ENCODE measurements at regions not wholly inside any gene's neighbourhood (a gene's known extent, or its start where the extent isn't known, plus 50 kb on each side); places are given as distances from the start of the nearest gene placed in this dataset.

DNA sequence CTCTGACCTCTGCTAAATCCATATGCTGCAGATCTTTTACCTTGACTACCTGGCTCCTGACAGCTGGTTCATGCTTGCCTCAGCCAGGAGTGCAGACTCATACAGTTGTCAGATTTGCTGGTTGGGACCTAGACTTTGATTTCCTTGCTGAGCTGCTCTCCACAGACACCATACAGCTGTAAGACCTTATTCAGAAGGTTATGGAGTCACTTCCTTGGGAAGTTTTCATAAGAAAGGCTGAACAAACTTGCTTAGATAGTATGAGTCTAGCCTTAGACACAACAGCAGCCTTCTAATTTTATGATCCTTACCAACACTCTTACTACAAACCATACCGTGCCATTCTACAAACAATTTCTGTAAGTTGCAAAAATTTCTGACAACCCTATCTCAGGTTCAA lies 102.9 kb downstream of the EDN1 start:
- Mint-ChIP-seq H3K36me3 (no peaks in the 10 kb centered on the region), H3K4me3 (no peak overlapping the region), H3K4me1 (no peaks in the 10 kb centered on the region), H3K9me3 (peaks cover 0 to 5% (median 0%) of the 10 kb centered on the region in 6 donors), H3K27ac (no peak overlapping the region), H3K27me3 (ENCODE audit: low read depth in 3 of 3) (peaks cover 0 to 1% (median 0%) of the 10 kb centered on the region in 3 donors)
- DNase-seq, result no peak

DNA sequence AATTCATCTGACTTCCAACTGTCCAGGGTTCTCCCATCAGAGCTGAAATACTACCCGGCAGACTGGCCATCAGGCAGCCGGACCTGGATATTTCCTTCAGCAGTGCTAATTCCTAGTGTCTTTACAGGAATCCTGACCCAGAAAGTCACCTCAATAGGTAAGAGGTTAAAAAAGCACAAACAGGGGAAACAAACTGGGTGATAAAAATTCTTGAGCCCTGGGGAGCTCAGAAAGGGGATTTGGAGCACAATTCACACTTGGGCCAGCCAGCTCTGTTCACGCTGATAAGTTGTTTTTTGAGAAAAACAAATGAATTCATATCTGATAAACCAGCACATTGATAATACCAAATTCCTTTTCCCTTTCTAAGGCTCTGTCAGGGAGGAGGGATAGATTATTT lies 104.0 kb downstream of the EDN1 start:
- H3K27ac Mint-ChIP-seq, result no peak overlapping the region
- H3K27me3 Mint-ChIP-seq (ENCODE audit: low read depth in 3 of 3), result peaks cover 0 to 1% (median 0%) of the 10 kb centered on the region in 3 donors
- peaks cover 0 to 5% (median 0%) of the 10 kb centered on the region in 6 donors for H3K9me3 Mint-ChIP-seq

DNA sequence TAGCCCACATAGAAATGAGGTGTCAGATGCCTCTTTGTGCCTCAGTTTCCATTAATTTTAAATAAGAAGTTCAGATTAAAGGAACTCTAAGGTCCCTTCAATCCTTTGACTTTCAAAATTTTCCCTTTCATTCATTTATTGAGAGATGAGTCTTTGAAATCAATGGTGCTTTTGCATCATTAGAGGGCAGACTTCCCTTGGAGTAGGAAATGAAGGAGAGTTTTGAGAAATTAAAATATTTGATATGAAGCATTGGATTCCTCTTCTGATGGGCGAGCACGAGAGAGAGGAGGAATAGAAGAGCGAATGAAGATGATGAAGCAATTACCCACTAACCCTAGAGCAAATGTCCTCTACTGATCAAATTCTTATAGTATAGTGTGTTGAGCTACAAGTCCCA lies 105.7 kb downstream of the EDN1 start:
- Mint-ChIP-seq H3K36me3 (no peaks in the 10 kb centered on the region), H3K27ac (no peak overlapping the region)

More for the DNA sequence above, 104.0 kb downstream of the EDN1 start:
- no peaks in the 10 kb centered on the region for H3K36me3 Mint-ChIP-seq
- DNase-seq, result no peak
- H3K4me1 Mint-ChIP-seq, result no peaks in the 10 kb centered on the region
- H3K4me3 Mint-ChIP-seq, result no peak overlapping the region

DNA sequence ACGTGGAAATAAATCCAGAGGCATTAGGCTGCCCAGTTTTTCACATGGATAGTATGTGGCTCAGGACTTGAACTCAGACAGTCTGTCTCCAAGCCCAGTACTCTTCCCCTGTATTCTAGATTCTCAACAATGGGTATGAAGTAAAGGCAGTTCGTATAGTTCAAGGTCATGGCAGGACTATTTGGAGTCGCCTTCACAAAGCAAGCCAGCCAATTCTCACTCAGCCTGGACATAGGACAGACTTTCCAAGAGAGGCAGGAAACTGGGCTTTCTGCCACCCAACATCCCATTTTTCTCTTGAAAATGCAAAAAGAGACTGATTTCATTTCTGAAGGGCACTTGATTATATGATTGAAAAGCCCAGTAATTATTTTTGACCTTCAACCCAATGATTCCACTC lies 111.0 kb downstream of the EDN1 start:
- H3K27me3 Mint-ChIP-seq (ENCODE audit: low read depth in 3 of 3), result peaks cover 0 to 9% (median 0%) of the 10 kb centered on the region in 3 donors
- H3K36me3 Mint-ChIP-seq, result no peaks in the 10 kb centered on the region
- H3K9me3 Mint-ChIP-seq, result no peaks in the 10 kb centered on the region
- no peaks in the 10 kb centered on the region for H3K4me1 Mint-ChIP-seq
- DNase-seq, result no peak
- H3K4me3 Mint-ChIP-seq, result no peak overlapping the region
- H3K27ac Mint-ChIP-seq, result no peak overlapping the region

More for the DNA sequence above, 105.7 kb downstream of the EDN1 start:
- peaks cover 0 to 5% (median 0%) of the 10 kb centered on the region in 6 donors for H3K9me3 Mint-ChIP-seq
- peaks cover 0 to 2% (median 1%) of the 10 kb centered on the region in 3 donors for H3K27me3 Mint-ChIP-seq (ENCODE audit: low read depth in 3 of 3)
- H3K4me3 Mint-ChIP-seq, result no peak overlapping the region
- no peaks in the 10 kb centered on the region for H3K4me1 Mint-ChIP-seq
- no peak for DNase-seq

DNA sequence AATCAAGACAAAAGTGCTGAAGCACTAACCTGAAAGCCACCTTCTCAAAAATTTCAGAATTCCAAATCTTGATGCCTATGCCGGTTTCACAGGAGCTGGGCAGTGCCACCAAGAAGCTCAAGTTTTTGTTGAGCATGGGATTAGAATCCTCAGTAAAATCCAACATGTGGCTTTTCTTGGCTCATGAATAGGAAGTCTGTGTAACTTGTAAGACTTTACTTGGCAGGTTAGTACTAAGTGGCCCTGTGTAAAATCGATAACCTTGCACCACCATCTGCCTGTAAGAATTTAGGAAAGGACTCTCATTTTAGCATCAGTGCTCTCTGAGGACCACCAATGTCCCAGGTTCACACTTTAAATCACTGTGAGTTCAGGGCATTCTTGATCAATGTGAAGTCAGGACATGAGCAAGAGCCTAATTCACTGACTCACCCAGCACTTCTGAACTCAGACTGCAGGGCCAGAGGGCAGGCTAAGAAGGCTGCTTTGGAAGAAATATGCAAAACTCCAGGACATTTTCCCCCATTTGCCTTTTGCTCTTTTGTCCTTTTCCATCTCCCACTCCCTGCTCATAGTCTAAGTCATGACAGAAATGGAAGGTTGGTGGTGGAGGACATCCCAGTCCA lies 113.2 kb downstream of the EDN1 start:
- H3K4me3 Mint-ChIP-seq, result no peak overlapping the region
- no peaks in the 10 kb centered on the region for H3K36me3 Mint-ChIP-seq
- DNase-seq, result no peak
- peaks cover 0 to 1% (median 0%) of the 10 kb centered on the region in 6 donors for H3K9me3 Mint-ChIP-seq
- H3K4me1 Mint-ChIP-seq, result no peaks in the 10 kb centered on the region
- H3K27me3 Mint-ChIP-seq (ENCODE audit: low read depth in 3 of 3), result peaks cover 0 to 9% (median 0%) of the 10 kb centered on the region in 3 donors
- no peak overlapping the region for H3K27ac Mint-ChIP-seq

DNA sequence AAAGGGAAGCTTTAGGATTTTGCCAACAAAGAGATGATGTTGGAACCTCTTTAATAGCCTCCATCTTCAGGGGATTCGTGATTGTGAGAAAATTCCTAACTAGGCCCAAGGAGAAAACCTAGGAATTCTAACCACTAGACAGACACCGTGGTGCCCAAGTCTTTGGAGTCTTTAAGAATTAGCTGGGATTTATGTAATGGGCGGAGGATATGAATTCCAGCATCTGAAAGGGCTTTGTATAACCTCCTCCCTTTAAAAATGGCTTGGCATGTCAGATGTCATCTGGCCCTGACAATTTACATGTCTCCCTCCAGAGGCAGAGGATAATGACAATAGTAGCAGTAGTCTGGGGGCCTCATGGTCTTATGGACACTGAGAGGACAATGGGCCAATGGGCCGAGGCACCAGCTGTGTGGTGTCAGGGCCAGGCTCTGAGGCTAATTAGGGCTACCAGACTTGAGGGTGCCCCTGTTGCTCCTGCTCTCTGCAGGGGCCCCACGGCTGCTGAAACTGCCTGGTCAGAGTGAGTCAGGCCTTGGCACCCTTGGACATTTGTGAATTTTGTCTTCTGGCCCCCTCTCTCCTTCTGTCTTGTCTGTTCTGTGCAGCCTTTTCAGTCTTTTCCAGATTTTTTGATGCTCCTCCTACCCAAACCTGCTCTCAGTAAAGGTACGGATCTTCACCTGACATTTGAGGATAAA lies 113.9 kb downstream of the EDN1 start:
- Mint-ChIP-seq H3K4me1 (no peaks in the 10 kb centered on the region), H3K4me3 (no peak overlapping the region), H3K36me3 (no peaks in the 10 kb centered on the region), H3K27me3 (ENCODE audit: low read depth in 3 of 3) (peaks cover 0 to 9% (median 0%) of the 10 kb centered on the region in 3 donors), H3K27ac (no peak overlapping the region), H3K9me3 (peaks cover 0 to 1% (median 0%) of the 10 kb centered on the region in 6 donors)
- no peak for DNase-seq

DNA sequence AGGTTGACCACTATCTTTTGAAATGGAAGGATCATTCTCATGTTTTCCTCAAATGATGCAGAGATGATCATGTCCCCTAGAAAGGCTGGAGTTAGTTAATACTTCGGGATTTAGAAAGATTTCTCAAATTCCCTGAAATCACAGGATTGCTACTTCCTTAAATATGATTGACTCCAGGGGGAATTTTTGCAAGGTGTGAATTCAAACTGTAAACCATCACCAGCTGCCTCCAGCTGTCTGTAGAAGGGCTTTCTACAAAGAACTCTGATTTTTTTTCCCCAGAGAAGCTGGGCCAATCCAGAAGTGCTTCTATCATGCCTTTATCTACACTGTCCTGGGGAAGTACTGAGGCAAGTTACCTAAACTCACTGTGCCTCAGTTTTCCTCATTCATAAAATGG lies 114.5 kb downstream of the EDN1 start:
- peaks cover 0 to 1% (median 0%) of the 10 kb centered on the region in 6 donors for H3K9me3 Mint-ChIP-seq
- H3K27ac Mint-ChIP-seq, result no peak overlapping the region
- DNase-seq, result no peak
- no peaks in the 10 kb centered on the region for H3K4me1 Mint-ChIP-seq
- no peaks in the 10 kb centered on the region for H3K36me3 Mint-ChIP-seq
- H3K4me3 Mint-ChIP-seq, result no peak overlapping the region
- H3K27me3 Mint-ChIP-seq (ENCODE audit: low read depth in 3 of 3), result peaks cover 0 to 8% (median 0%) of the 10 kb centered on the region in 3 donors

DNA sequence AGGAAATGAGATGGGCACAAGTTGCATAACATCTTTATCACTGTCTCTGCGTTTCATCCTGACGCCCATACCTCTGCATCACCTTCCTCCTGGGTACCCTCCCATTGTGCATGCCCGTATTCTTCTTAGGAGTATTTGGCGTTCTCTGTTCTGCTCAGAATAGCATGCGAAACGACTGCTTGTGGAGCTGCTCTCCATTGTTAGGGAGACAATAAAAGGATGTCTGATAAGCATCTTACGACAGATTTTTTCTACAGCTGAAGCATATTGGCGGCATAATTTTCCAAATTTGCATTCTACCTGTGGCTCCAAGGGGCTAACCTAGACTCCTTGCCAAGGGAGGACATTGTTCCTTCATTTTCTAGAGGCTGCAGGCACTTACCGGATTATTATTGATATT lies 118.6 kb downstream of the EDN1 start:
- Mint-ChIP-seq H3K27ac (no peak overlapping the region), H3K4me1 (no peaks in the 10 kb centered on the region), H3K27me3 (ENCODE audit: low read depth in 3 of 3) (peaks cover 0 to 7% (median 0%) of the 10 kb centered on the region in 3 donors), H3K9me3 (peaks cover 0 to 1% (median 0%) of the 10 kb centered on the region in 6 donors), H3K4me3 (no peak overlapping the region), H3K36me3 (no peaks in the 10 kb centered on the region)
- DNase-seq, result no peak

DNA sequence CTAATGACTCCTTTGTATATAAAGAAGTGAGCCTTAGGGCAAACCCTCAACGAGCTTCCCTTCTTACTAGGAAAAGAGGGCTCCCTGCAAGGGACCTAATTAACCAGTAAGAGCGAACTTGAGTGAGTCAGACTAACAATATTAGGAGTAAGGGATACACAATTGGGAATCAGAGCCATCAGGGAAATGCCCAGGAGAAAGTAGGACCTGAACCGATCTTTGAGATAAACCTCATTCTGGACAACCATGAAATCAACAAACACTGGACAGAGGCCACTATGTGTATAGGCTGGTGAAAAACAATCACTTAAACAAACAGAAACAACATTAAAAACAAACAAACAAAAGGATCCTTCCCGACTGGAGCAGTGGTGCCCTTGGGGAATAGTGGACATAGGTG lies 120.8 kb downstream of the EDN1 start:
- Mint-ChIP-seq H3K27ac (no peak overlapping the region), H3K4me1 (no peaks in the 10 kb centered on the region), H3K27me3 (ENCODE audit: low read depth in 3 of 3) (no peaks in the 10 kb centered on the region), H3K4me3 (no peak overlapping the region), H3K36me3 (no peaks in the 10 kb centered on the region), H3K9me3 (peaks cover 0 to 1% (median 0%) of the 10 kb centered on the region in 6 donors)
- no peak for DNase-seq

DNA sequence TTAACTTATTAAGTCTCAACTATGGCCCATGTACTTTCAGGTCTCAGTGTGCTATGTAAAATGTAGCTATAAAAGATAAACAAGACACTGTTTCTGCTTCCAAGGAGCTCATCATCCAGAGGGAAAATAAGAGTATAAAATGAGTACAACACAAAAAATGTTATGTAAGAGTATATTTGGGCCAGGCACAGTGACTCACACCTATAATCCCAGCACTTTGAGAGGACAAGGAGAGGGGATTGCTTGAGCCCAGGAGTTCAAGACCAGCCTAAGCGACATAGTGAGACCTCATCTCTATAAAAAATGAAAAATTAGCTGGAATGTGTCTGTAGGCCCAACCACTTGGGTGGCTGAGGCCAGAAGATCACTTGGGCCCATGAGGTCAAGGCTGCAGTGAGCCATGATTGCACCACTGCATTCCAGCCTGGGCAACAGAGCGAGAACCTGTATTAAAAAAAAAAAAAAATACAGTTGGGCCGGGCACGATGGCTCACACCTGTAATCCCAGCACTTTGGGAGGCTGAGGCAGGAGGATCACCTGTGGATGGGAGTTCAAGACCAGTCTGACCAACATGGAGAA lies 124.0 kb downstream of the EDN1 start:
- no peak overlapping the region for H3K27ac Mint-ChIP-seq
- H3K27me3 Mint-ChIP-seq (ENCODE audit: low read depth in 3 of 3), result peaks cover 0 to 4% (median 0%) of the 10 kb centered on the region in 3 donors

DNA sequence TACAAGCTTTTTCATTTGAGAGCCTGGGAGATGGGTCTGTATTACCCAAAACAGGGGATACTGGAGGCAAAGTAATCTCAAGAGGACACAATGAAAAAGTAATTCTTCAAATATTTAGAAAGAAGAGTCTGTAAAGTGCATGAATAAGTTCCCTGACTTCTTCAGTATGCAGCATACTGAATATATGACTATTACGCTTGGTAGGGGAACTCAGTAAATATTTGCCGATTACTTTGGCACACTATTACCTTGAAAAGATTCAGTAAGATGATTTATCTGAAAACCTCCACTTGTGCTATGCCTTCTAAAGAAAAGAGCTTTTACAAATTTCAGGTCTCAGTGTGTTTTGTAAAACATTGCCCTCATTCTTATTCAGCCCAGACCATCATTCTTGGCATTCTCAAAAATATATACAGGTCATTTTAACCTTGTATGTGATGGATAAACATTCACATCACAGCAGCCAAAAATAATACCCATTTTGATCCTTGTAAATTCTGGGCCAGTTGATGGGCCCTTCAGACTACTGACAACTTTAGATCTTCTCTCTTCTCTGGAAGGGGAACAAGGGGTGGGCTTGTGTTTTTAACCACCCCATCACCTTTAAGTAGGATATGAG lies 125.9 kb downstream of the EDN1 start:
- H3K27ac Mint-ChIP-seq, result no peak overlapping the region
- no peaks in the 10 kb centered on the region for H3K36me3 Mint-ChIP-seq
- H3K4me3 Mint-ChIP-seq, result no peak overlapping the region
- no peak for DNase-seq
- H3K4me1 Mint-ChIP-seq, result no peaks in the 10 kb centered on the region
- H3K27me3 Mint-ChIP-seq (ENCODE audit: low read depth in 3 of 3), result peaks cover 0 to 4% (median 0%) of the 10 kb centered on the region in 3 donors
- peaks cover 0 to 3% (median 0%) of the 10 kb centered on the region in 6 donors for H3K9me3 Mint-ChIP-seq

More for the DNA sequence above, 124.0 kb downstream of the EDN1 start:
- no peaks in the 10 kb centered on the region for H3K36me3 Mint-ChIP-seq
- no peaks in the 10 kb centered on the region for H3K4me1 Mint-ChIP-seq
- DNase-seq, result no peak
- H3K4me3 Mint-ChIP-seq, result no peak overlapping the region
- peaks cover 0 to 3% (median 0%) of the 10 kb centered on the region in 6 donors for H3K9me3 Mint-ChIP-seq

DNA sequence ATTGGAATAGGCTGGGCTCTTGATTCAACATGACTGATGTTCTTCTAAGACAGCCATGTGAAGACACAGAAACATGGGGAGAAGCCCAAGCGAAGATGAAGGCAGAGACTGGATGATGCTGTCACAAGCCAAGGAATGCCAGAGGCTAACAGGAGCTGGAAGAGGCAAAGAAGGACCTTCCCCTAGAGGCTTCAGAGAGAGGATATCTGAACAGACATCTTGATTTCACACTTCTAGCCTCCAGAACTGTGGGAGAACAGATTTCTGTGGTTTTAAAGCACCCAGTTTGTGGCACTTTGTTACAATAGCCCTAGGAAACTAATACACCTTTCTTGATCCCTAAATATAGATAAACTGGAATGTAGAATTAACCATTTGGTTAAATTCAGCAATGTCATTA lies 127.0 kb downstream of the EDN1 start:
- DNase-seq, result no peak
- Mint-ChIP-seq H3K9me3 (peaks cover 0 to 3% (median 0%) of the 10 kb centered on the region in 6 donors), H3K4me3 (no peak overlapping the region), H3K36me3 (no peaks in the 10 kb centered on the region), H3K27me3 (ENCODE audit: low read depth in 3 of 3) (peaks cover 0 to 4% (median 0%) of the 10 kb centered on the region in 3 donors), H3K4me1 (no peaks in the 10 kb centered on the region), H3K27ac (no peak overlapping the region)

DNA sequence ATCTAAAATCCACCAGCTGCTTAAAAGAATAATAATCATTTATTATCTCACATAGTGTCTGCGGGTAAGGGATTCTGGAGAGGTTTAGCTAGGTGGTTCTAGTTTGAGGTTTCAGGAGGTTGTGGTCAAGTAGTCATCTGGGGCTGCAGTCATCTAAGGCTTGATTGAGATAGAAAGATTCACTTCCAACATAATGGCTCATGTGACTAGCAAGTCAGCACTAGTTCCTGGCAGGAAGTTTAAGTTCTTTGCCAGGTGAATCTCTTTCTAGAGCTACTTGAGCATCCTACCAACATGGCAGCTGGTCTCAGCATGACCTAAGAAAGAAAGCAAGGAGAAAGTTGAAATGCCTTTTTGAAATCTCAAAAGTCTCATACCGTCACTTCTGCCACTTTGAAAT lies 128.8 kb downstream of the EDN1 start:
- no peak overlapping the region for H3K27ac Mint-ChIP-seq
- H3K4me3 Mint-ChIP-seq, result no peak overlapping the region
- no peaks in the 10 kb centered on the region for H3K36me3 Mint-ChIP-seq
- H3K4me1 Mint-ChIP-seq, result no peaks in the 10 kb centered on the region
- peaks cover 0 to 3% (median 0%) of the 10 kb centered on the region in 6 donors for H3K9me3 Mint-ChIP-seq
- peaks cover 0 to 4% (median 0%) of the 10 kb centered on the region in 3 donors for H3K27me3 Mint-ChIP-seq (ENCODE audit: low read depth in 3 of 3)
- no peak for DNase-seq
